Skeletal muscle satellite cell (primary cell): ENCODE measurements at regions not wholly inside any gene's neighbourhood (a gene's known extent, or its start where the extent isn't known, plus 50 kb on each side); places are given as distances from the start of the nearest gene placed in this dataset.

Experiments
- H3K27me3 ChIP-seq: 2 replicates; pipeline ENCODE4 v1.7.0; 2013; ENCODE audit warnings: low read length; ENCODE audit not compliant: control insufficient read depth, insufficient read depth
- H3K36me3 ChIP-seq: 2 replicates; pipeline ENCODE4 v1.7.0; 2013; ENCODE audit warnings: mild to moderate bottlenecking, control low read depth, low read length; ENCODE audit not compliant: insufficient read depth
- H3K4me1 ChIP-seq: 2 replicates; pipeline ENCODE4 v1.7.0; 2013; ENCODE audit warnings: low read length; ENCODE audit not compliant: control insufficient read depth, insufficient read depth
- H3K4me2 ChIP-seq: 2 replicates; pipeline ENCODE4 v1.7.0; 2013; ENCODE audit warnings: mild to moderate bottlenecking, low read length
- H3K4me3 ChIP-seq: 2 replicates; pipeline ENCODE4 v1.7.0; 2013; ENCODE audit warnings: low read length
- H3K9ac ChIP-seq: 2 replicates; pipeline ENCODE4 v1.7.0; 2013; ENCODE audit warnings: mild to moderate bottlenecking, low read depth, low read length, moderate library complexity
- H3K9me3 ChIP-seq: replicated peaks from 2 replicates; pipeline ENCODE4 v1.7.0; 2013; ENCODE audit warnings: mild to moderate bottlenecking, control low read depth, low read length

- H3K4me1 ChIP-seq, result no peaks in the 10 kb centered on the region
- H3K9ac ChIP-seq, result no peak overlapping the region
- H3K27me3 ChIP-seq, result no peaks in the 10 kb centered on the region
- no peaks in the 10 kb centered on the region for H3K36me3 ChIP-seq
- H3K9me3 ChIP-seq, result no peaks in the 10 kb centered on the region
- no peak overlapping the region for H3K4me2 ChIP-seq
- H3K4me3 ChIP-seq, result no peak overlapping the region
These were observed 637.8 kb upstream of the ADGRL3 start for GRCh38 chr4:60562334-60562733.

- no peaks in the 10 kb centered on the region for H3K4me1 ChIP-seq
- H3K27me3 ChIP-seq, result no peaks in the 10 kb centered on the region
- no peaks in the 10 kb centered on the region for H3K36me3 ChIP-seq
- H3K9me3 ChIP-seq, result peaks cover 7% of the 10 kb centered on the region
- no peak overlapping the region for H3K4me3 ChIP-seq
- H3K9ac ChIP-seq, result no peak overlapping the region
- H3K4me2 ChIP-seq, result no peak overlapping the region
These were observed 634.6 kb upstream of the ADGRL3 start for GRCh38 chr4:60565558-60565957.

- Histone ChIP-seq H3K4me3 (no peak overlapping the region), H3K4me1 (no peaks in the 10 kb centered on the region)
These were observed 624.8 kb upstream of the ADGRL3 start for GRCh38 chr4:60575336-60575735.

GRCh38 chr4:60579335-60579734 is 620.8 kb upstream of the ADGRL3 start:
- Histone ChIP-seq H3K9me3 (no peaks in the 10 kb centered on the region), H3K4me2 (no peak overlapping the region), H3K4me1 (no peaks in the 10 kb centered on the region), H3K9ac (no peak overlapping the region), H3K36me3 (no peaks in the 10 kb centered on the region), H3K4me3 (no peak overlapping the region), H3K27me3 (no peaks in the 10 kb centered on the region)

More at GRCh38 chr4:60575336-60575735, 624.8 kb upstream of the ADGRL3 start:
- Histone ChIP-seq H3K9me3 (no peaks in the 10 kb centered on the region), H3K27me3 (no peaks in the 10 kb centered on the region), H3K36me3 (no peaks in the 10 kb centered on the region), H3K4me2 (no peak overlapping the region), H3K9ac (no peak overlapping the region)

- Histone ChIP-seq H3K9me3 (no peaks in the 10 kb centered on the region), H3K36me3 (no peaks in the 10 kb centered on the region), H3K4me3 (no peak overlapping the region), H3K4me1 (no peaks in the 10 kb centered on the region), H3K9ac (no peak overlapping the region), H3K27me3 (no peaks in the 10 kb centered on the region), H3K4me2 (no peak overlapping the region)
These were observed 618.1 kb upstream of the ADGRL3 start for GRCh38 chr4:60581919-60582536.

- no peaks in the 10 kb centered on the region for H3K4me1 ChIP-seq
- H3K27me3 ChIP-seq, result no peaks in the 10 kb centered on the region
- no peak overlapping the region for H3K4me3 ChIP-seq
- no peaks in the 10 kb centered on the region for H3K9me3 ChIP-seq
- H3K36me3 ChIP-seq, result no peaks in the 10 kb centered on the region
- H3K4me2 ChIP-seq, result no peak overlapping the region
- H3K9ac ChIP-seq, result no peak overlapping the region
These were observed 611.6 kb upstream of the ADGRL3 start for GRCh38 chr4:60588556-60588955.

GRCh38 chr4:60589425-60589824 is 610.7 kb upstream of the ADGRL3 start:
- H3K4me1 ChIP-seq, result no peaks in the 10 kb centered on the region
- no peaks in the 10 kb centered on the region for H3K9me3 ChIP-seq
- H3K4me3 ChIP-seq, result no peak overlapping the region
- no peaks in the 10 kb centered on the region for H3K27me3 ChIP-seq
- no peak overlapping the region for H3K4me2 ChIP-seq
- no peak overlapping the region for H3K9ac ChIP-seq
- H3K36me3 ChIP-seq, result no peaks in the 10 kb centered on the region

- Histone ChIP-seq H3K27me3 (no peaks in the 10 kb centered on the region), H3K4me3 (no peak overlapping the region), H3K9ac (no peak overlapping the region), H3K4me2 (no peak overlapping the region), H3K9me3 (no peaks in the 10 kb centered on the region), H3K4me1 (no peaks in the 10 kb centered on the region), H3K36me3 (no peaks in the 10 kb centered on the region)
These were observed 610.0 kb upstream of the ADGRL3 start for GRCh38 chr4:60590116-60590515.

GRCh38 chr4:60605646-60606354 is 594.3 kb upstream of the ADGRL3 start:
- Histone ChIP-seq H3K4me3 (no peak overlapping the region), H3K4me1 (no peaks in the 10 kb centered on the region), H3K36me3 (no peaks in the 10 kb centered on the region), H3K27me3 (no peaks in the 10 kb centered on the region), H3K9ac (no peak overlapping the region), H3K9me3 (peaks cover 9% of the 10 kb centered on the region), H3K4me2 (no peak overlapping the region)

GRCh38 chr4:60611762-60612496 is 588.2 kb upstream of the ADGRL3 start:
- H3K4me1 ChIP-seq, result no peaks in the 10 kb centered on the region
- no peaks in the 10 kb centered on the region for H3K36me3 ChIP-seq
- no peaks in the 10 kb centered on the region for H3K27me3 ChIP-seq
- peaks cover 2% of the 10 kb centered on the region for H3K9me3 ChIP-seq
- H3K4me3 ChIP-seq, result no peak overlapping the region
- no peak overlapping the region for H3K4me2 ChIP-seq
- no peak overlapping the region for H3K9ac ChIP-seq

- no peaks in the 10 kb centered on the region for H3K36me3 ChIP-seq
- no peak overlapping the region for H3K9ac ChIP-seq
- H3K4me2 ChIP-seq, result no peak overlapping the region
- H3K4me1 ChIP-seq, result no peaks in the 10 kb centered on the region
- H3K4me3 ChIP-seq, result no peak overlapping the region
- peaks cover 2% of the 10 kb centered on the region for H3K9me3 ChIP-seq
- H3K27me3 ChIP-seq, result no peaks in the 10 kb centered on the region
These were observed 582.4 kb upstream of the ADGRL3 start for GRCh38 chr4:60617731-60618130.
